GM18505 (cell line): ENCODE measurements at regions not wholly inside any gene's neighbourhood (a gene's known extent, or its start where the extent isn't known, plus 50 kb on each side); places are given as distances from the start of the nearest gene placed in this dataset.
"Not testable (repeated sequence)": the region's sequence is repeated elsewhere in the genome, so short reads cannot be mapped to it uniquely, and the experiment has no call there.

Source experiments
- ATAC-seq: cut with Tn5 transposase; IDR thresholded peaks from one replicate; pipeline ENCODE4 v1.9.1; 2021; ENCODE audit not compliant: unreplicated experiment
- POLR2A ChIP-seq: IDR thresholded peaks from 4 replicates; pipeline ENCODE4 v1.6.1; 2011; ENCODE audit warnings: borderline replicate concordance; ENCODE audit not compliant: insufficient read depth, insufficient read length; ENCODE audit errors: extremely low read depth

DNA sequence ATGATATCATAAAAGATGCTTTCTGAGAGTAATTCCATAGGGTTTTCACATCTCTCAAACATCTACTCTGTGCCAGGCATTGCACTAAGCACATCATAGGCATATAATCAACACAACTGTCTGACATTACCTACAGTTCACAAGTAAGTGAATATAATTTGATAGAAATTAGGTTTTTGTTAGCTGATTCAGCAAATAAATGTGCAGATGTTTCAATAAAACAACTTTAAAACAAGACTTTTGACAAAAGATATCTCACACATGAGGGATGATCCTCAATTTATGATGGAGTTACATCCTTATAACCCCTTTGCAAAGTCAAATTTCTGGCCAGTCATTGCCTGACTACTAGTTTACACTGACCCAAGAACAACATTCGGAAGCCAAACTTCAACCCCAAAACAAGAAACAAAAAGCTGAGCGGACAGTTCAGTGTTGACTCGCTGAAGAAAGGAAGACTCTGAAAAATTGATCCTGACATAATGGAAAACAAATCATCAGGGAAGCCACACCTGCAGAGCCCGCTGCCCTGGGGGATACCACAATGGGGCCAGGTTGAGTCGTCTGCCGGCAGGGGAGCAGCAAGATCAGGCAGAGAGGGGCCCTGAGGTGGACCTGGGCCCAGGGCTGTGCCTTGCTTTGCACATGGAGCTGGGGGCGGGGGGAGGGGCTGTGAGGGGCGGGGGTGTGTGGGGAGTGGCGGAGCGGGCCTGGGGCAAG is 739.2 kb upstream of the GJE1 start:
- no peak for TF ChIP-seq POLR2A
- ATAC-seq = no peak

DNA sequence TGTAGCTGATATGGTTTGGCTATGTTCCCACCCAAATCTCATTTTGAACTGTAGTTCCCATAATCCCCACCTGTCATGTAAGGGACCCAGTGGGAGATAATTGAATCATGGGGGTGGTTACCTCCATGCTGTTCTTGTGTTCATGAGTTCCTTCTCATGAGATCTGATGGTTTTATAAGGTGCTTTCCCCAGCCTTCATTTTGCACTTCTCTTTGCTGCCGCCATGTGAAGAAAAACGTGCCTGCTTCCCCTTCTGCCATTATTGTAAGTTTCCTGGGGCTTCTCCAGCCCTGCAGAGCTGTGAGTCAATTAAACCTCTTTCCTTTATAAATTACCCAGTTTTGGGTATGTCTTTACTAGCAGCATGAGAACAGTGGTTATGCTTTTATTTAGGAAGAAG is 741.6 kb upstream of the GJE1 start:
- ATAC-seq = not testable (repeated sequence)

DNA sequence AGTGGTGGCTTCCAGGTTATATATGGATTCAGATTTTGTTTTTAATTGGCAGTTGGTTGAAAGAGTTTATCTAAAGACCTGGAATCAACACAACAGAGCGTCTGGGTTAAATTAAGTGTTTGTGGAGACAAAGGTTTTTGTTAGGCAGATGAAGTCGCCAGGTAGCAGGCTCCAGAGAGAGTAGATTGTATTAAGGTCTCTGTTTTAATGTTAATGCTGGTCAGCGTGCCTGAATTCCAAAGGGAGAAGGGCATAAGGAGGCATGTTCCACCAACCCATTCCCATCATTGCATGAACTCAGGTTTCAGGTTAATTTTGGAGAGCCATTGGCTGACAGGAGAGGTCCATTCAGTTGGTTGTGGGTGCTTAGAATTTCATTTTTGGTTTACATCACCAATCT is 744.1 kb upstream of the GJE1 start:
- TF ChIP-seq POLR2A = no peak
- no peak for ATAC-seq

DNA sequence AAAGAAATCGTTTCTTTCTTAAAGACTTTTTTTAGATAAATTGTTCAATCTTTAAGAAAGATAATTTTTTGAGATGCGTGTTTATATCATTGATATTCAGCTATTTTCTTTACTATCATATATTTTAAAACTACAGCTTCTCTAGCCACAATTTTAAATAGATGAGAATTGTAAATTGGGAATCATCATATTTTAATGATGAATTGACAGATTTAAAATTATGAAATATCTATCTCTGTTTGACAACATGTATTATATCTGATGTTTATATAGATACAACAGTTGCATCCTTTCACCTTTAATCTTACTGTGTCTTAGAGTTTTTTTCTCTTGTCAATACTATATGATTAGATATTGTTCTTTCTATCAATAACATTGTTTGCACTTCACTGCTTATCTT is 762.3 kb upstream of the GJE1 start:
- ATAC-seq = no peak
- TF ChIP-seq POLR2A = no peak

DNA sequence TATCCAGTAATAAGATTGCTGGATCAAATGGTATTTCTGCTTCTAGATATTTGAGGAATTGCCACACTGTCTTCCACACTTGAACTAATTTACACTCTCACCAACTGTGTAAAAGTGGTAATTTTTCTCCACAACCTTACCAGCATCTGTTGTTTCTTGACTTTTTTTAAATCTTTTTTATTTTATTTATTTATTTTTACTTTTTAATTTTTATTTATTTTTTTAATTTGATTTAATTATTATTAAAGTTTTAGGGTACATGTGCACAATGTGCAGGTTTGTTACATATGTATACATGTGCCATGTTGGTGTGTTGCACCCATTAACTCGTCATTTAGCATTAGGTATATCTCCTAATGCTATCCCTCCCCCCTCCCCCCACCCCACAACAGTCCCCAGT is 765.9 kb upstream of the GJE1 start:
- ATAC-seq = not testable (repeated sequence)

DNA sequence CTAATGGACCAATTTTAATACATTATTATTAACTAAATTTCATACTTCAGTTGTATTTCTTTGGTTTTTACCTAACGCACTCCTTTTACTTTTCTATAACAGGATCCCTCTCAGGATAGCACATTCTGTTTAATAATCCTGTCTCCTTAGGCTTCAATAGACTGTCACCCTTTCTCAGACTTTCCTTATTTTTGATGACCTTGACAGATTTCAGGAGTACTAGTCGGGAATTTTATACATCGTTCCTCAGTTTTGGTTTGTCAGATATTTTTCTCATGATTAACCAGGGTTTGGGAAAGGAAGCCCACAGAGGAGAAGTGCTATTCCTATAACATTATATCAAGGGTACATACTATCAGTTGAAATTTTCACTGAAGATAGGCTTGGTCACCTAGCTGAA is 768.0 kb upstream of the GJE1 start:
- TF ChIP-seq POLR2A = no peak
- ATAC-seq = no peak

DNA sequence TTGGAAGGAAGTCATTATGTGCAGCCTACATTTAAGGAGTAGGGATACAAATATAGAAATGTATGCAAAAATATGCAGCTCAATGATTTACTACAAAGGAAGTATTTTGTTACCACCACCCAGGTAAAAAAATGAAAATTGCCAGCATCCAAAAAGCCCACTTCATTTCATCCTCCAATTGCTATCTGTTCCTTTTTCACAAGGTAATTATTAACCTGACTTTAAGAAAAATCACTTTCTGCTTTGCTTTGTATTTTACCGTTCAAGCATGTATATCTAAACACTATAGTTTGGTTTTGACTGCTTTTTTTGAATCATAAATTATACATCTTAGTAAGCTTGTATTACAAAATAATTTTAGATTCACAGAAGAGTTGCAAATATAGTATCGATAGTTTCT is 768.5 kb upstream of the GJE1 start:
- TF ChIP-seq POLR2A = no peak
- no peak for ATAC-seq

DNA sequence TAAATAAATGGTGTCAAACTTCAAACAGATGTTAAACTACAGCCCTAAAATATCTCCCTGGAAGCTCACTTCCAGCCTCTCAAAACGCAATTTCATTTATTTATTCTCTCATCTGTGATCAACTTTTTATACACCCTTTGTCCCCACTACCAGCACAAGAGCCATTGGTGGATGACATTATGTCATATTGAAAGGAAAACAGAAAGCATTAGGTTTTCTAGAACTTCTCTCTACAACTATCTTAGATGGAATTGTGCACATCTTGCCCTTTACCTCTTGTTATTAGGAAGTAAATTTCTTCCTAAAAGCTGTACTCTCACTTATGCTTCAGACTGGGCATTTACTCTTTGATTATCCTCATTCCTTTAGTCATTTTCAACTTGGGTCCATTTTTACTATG is 771.2 kb upstream of the GJE1 start:
- no peak for TF ChIP-seq POLR2A
- no peak for ATAC-seq

DNA sequence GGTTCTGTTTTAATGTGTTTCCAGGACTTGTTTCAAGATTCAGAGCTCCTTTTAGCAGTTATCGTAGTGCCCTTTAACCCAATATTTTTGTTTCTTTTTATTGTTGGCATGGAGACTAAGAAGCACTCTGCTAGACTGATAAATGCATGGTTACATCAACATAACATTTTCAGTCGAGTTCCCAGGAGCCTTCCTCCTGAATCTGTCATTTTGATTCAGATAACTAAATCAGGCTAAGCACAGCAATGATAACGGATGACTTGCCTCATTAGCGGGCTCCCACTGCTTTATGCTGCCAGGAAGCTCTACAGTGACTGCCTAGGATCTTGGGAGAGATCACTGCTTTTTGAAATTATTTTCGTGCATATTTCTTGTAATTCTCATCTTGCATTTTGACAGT is 772.8 kb upstream of the GJE1 start:
- ATAC-seq = no peak
- TF ChIP-seq POLR2A = no peak

DNA sequence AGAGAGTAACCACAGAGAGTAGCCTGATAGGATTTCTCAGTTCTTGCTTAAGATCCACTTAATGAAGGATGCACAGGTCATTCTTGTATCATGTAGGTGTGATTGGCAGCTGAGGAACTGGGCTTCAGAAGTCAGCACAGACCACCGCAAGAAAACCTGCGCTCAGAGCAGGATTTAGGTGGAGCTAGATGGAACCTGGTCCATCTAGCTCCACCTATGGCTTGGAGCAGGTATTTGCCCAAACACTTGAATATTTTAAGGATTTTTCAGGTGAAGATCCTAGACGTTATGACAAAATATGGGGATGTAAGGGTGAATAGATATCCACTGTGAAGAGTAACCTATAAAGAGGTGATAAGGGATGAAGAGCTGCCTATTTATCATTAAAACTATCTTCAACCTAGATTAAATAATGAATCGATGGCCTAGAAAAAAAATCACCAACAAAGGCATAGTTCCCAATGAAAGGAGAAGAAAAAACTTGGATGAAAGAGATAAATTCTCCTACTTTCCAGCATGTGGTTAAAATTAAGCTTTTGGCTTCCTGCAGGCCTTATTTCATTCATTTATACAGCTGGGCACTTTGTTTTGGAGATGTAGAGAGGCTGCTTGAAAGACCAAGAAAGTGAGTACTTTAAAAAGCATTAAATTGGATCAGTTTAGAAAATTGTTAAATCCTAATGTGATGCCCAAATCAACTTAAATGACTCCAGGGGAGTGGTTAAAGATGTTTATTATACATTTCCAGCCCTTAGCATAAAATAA is 778.4 kb upstream of the GJE1 start:
- ATAC-seq = no peak
- TF ChIP-seq POLR2A = no peak

DNA sequence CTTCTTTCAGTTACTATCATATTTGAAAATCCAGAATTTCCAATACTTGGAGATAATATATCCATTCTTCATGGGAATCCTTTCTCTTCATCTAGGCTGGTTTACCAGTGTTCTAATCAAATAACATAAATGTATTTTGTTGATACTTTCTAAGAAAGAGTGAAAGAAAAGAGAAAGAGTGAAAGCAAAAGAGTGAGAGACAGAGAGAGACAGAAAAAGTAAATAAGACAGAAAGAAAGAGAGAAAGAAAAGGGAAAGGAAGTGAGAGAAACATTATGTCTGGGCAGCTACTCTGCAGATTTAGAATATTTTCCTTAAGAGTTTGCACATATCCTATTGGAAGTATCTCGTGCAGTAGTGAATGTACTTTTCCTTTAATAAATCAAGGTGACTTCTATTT is 781.0 kb upstream of the GJE1 start:
- TF ChIP-seq POLR2A = no peak
- no peak for ATAC-seq

DNA sequence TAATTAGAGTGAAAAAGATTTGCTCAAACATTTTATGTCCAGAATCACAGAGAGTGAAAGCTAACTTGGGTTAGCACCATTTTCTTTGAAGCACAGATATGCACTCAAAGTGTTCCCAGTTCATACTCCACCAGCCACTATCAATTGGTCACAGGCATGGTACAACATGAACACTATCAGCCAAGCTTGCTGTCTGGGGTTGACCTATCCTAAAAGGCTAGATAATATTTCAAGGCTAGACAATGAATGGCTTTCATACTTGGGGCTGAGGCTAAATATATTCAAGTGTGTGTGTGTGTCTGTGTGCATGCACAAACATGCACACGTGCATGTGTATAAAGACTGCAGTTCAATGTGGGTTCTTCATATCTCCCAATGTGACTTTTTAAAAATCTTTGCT is 783.0 kb upstream of the GJE1 start:
- no peak for TF ChIP-seq POLR2A

DNA sequence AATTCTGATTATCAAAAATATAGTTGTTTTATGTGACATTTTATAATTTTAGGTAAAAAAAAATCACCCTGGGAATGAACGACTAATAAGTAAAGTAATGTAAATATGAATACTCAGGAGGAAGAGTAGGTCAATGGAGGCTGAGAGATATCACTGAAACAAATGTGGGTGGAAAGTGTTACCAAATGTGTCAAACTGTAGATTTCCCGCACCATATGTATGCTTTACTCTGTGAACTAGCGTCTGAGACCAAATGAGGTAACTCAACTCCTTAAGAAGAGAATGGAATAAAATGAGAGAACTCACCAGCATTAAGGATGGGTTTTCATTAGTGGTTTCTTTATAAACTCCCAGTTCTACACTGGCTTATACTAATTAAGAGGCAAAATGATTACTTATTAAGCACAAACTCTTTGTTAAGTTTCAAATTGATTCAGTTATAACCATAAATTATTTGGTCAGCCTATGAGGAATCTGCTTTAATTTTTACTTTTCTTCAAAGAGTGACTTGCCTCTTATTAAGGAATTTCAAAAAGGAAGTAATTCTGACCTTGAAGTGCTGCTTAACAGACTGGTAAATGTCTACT is 784.7 kb upstream of the GJE1 start:
- no peak for TF ChIP-seq POLR2A
- ATAC-seq = no peak

More for the DNA sequence above, 783.0 kb upstream of the GJE1 start:
- ATAC-seq = no peak

DNA sequence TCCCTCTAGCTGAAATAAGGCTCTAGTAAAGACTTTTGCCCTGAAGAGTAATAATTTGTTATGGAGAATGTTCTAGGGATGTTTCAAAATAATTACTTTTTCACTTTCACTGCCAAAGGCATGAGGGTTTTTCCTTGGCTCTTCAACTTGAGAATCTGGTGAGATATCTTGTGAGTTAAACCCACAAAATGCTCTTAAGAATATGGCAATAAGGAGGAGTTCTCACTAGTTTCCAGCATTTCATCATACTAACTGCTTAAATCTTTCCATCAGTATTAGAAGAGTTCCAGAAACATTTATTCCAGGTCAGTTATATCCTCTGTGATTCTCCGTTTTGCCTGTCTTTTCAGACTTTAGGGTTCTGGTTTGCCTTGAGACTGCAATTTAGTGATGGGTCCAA is 785.6 kb upstream of the GJE1 start:
- no peak for TF ChIP-seq POLR2A
- ATAC-seq = no peak
